Skeletal muscle cell (primary cell): ENCODE measurements at regions not wholly inside any gene's neighbourhood (a gene's known extent, or its start where the extent isn't known, plus 50 kb on each side); places are given as distances from the start of the nearest gene placed in this dataset.

Experiments
- DNase-seq: peaks from one replicate; pipeline ENCODE4 v3.0.0-alpha.2; 2010; ENCODE audit warnings: low read depth
- H3K4me3 ChIP-seq: 2 replicates; pipeline ENCODE4 v1.5.1; 2011; ENCODE audit warnings: low read depth, mild to moderate bottlenecking, control low read depth, low read length, moderate library complexity

DNA sequence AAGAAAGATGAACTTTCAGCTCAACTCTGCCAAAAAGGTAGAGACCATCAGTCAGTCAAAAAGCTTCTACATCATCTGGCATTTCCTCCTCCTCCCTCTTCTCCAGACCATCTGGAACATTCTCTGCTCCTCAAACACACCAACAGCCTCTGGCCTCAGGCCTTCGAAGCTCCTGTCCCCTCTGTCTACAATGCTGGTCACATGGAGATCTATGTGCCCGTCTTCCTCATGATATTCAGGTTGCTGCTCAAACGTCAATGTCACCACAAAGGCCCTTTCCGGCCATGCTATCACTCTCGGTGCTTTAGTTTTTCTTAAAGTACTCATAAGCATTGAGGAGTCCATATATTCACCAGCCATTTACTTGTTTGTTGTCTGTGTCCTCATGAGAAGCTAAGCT lies 146.2 kb downstream of the SPATA19 start:
- DNase-seq = no peak
- no peak overlapping the region for H3K4me3 ChIP-seq

DNA sequence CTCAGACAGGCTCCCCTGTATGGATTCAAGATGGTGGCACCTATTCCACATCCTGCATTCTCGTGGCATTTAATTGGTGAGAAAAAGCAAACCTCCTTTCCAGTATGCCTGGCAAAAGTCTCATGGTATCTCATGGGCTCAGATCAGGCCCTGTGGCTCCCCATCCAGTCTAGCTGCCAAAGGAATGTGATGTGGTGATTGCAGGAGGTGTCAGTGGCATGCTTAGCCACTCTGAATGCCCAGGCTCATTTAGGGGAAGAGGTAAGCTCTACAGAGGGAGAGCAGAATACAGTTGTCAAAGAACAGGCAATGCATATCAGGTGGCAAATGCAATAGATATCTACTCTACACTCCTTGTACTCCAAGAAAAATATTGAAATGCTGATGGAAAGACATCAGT lies 146.7 kb downstream of the SPATA19 start:
- no peak for DNase-seq

DNA sequence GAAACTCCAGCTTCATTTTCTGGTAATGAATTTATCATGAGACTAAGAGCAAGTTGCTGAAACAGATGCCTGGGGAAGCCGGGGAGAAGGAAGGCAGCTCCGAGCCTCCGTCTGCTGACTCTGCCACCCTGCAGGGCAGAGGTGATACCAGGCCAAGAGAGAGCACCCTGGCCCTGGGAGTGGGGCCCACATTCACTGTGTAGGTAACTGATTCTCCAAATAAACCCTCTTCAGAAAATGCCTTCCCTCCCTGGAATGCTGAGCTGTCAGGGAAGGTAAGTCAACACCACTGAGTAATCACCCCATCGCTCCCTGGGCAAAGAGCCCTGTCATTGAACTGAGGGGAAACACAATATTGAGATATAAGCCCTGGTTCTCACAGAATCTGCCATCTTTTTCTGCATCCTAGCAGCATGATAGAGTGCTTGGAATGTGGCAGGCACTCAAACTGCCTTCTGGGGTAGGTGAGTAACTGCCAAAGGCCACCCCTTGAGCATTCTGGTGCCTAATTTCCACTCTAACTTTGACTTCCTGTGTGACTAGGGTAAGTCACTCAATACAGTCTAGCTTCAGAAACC lies 147.6 kb downstream of the SPATA19 start:
- DNase-seq = no peak
- no peak overlapping the region for H3K4me3 ChIP-seq

More for the DNA sequence above, 146.7 kb downstream of the SPATA19 start:
- H3K4me3 ChIP-seq = no peak overlapping the region

DNA sequence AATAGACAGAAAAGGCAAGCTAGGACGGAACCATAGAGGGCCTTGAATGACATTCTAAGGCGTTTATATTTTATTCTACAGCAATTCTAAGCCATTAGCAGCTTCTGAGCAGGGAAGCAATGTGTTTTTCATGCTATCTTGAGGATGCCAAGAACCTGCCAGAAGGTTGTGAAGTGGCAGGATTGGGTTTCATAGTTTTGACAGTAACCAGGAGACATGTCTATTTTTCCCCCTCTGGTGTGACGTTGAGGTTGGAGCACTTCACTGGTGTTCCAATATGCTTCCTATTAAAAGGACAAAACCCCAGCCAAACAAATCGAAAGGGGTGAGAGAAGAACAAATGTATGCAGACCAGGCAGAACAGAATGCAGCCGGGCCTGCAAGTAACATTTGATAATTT lies 148.2 kb downstream of the SPATA19 start:
- no peak for DNase-seq
- H3K4me3 ChIP-seq = no peak overlapping the region

DNA sequence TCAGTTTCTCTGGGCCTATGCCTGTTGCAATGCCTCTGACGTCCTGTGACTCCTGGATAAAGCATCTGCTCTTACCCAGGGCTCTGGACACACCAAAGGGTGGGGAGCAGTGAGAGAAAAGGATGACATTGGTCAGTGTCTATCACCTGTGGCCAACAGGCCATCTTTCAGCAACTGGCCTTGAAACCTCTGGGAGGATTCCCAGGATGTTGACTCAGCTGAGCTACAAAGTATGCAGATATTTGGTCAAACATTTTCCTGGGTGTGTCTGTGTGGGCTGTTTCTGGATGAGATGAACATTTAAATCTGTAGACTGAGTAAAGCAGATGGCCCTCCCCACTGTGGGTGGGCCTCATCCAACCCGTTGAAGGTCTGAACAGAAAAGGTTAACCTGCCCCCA lies 149.9 kb downstream of the SPATA19 start:
- DNase-seq = no peak
- no peak overlapping the region for H3K4me3 ChIP-seq

DNA sequence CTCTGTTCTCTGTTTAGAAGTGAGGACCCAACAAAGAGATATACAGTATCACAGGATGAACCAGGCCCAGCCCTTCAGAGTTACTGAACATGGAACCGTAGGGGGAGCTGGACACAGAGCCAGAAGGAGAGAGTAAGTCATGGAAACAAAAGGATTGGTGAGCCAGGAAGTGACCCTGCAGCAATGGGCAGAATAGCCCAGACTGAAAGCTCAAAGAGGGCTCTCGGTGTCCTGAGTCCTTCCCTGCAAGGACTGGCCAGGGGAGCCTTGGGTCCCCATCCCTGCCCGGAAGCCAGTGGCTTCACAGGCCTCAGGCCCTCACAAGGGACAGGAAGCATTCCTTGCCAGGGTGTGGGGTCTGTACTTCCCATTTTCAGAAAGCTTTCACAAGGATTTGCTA lies 150.6 kb downstream of the SPATA19 start:
- no peak overlapping the region for H3K4me3 ChIP-seq
- DNase-seq = no peak

DNA sequence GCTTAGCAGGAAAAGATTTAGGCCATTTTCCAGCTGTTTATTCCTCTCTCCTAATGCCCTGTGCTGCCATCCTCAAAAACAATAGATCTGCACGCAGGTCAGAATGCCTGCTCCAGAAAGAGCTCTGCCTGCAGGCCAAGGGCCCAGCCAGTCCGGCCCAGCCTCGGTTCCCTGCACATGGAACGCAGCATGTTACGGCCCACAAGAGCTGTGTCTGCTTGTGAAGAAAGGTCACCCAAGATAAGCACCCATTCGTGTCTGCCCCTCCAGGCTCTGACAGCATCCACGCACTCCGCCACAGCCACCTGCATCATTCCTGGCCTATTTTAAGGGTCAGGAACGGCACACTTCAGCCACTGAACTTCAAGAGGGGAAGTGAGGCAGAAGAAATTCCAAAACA lies 152.2 kb downstream of the SPATA19 start:
- DNase-seq = no peak
- H3K4me3 ChIP-seq = no peak overlapping the region

DNA sequence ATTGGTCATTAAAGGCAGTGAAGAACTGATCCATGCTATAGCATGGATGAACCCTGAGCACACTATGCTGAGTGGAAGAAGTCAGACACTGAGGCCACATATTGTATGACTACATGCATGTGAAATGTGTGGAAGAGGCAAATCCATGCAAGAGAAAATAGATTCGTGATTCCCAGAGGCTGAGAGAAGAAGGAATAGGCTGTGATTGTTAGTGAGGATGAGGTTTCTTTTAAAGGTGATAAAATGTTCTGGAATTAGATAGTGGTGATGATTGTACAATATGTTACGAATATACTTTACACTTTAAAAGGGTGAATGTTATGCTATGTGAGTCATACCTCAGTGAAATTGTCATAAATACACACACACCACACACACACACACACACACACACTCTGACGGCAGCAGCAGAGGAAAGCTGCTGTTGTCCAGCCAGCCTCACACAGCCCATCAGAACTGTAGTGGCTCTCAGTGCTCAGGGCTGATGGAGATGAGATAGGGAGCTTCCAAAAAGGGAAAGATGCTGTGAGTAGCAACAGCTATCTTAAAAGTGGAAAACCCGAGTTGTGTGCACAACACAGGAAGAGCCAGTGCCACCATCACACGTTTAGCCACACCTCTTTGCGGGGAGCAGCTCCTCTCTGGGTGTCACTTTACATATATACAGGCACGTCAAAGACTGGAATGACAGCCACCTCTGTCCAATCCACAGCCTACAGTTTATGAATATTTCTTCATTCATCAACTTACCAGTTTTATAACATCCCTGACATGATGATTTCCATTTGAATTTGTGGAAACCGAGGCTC lies 153.0 kb downstream of the SPATA19 start:
- no peak overlapping the region for H3K4me3 ChIP-seq
- DNase-seq = no peak

DNA sequence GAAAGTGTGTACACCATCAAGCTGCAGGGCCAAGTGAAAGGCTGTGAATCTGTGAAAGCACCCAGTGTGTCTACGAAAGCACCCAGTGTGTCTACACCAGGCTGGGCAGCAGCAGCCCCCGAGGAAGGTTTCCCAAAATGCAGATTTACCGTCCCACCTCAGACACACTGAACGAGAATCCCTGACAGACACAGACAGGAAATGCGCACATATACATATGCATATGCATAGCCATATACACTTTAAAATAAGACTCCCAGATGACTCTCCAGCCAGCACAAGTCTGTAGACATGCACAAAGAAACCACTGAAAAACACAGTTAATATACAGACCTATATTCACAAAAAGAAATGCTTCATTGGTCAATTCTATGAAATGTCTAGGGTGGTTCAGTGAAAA lies 155.5 kb upstream of the OPCML start:
- DNase-seq = no peak
- H3K4me3 ChIP-seq = no peak overlapping the region

DNA sequence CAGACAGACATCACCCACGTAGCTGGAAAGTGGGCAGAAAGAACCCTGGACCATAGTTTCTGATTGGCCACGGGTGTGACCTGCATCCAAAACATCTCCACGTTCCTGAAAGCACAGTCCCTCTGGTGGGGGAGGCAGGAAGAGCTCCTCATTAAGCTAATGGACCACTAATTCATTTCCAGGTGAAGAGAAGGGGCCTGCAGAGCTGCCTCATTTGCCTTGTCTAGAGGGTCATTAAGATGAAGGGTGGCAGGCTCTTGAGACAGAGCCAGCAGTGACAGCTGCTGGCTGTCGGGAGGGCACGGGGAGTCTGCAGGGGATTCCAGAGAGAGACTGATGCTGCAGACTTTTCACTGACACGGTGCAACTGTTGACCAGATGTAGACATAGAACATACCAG lies 149.6 kb upstream of the OPCML start:
- no peak overlapping the region for H3K4me3 ChIP-seq
- DNase-seq = no peak

DNA sequence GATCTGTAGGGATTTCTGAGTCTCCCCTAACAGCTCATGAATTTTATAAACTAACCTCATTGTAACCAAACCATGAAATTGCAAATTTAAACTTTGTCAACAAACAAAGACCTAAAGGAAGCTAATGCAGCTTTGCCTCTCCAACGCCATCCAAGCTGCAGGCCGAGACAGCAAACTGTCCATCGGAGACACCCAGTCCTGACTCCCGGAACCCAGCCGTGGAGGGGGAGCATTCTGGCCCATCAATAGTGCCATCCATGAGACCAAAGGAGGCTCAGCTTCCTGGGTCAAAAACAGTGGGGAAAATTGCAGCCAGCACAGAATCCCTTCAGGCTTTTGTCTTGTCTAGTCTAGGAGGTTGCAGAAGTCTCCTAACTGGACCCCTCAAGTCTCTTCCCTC lies 147.6 kb upstream of the OPCML start:
- H3K4me3 ChIP-seq = no peak overlapping the region
- no peak for DNase-seq

DNA sequence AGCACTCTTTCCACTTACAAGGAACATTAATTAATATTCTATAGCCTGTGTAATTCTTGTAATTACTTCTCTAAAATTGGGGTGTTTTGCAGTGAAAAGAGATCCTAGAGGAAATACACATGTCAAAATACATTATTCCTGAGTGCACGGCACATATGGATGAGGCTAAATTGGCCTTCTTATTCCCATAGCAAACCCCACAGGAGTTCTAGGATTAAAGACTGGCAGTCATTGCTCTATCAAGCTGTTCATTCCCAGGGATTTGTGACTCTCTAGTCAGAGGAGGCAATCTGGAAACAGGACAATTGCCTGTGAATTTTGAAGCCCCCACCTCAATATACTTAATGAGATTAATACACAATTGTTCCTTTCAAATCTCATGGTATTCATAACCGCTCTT lies 145.9 kb upstream of the OPCML start:
- no peak for DNase-seq
- H3K4me3 ChIP-seq = no peak overlapping the region

DNA sequence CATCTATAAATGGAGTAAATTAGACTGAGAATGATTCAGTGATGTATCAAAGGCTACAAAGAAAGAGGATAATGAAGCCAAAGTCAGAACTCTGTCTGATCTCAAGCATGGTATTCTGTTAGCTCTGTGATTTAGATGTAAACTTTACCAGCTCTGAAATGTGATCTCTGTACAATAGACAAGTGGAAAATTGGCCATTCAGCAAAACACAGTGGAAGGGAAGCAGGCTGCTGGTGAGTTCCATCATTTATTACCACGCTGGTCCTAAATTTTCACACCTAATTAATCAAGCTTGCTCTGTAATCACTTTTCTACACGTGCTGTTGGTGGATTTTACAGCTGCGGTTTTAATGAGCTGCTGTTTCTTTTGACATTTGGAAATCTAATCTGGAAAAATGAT lies 145.1 kb upstream of the OPCML start:
- H3K4me3 ChIP-seq = no peak overlapping the region

DNA sequence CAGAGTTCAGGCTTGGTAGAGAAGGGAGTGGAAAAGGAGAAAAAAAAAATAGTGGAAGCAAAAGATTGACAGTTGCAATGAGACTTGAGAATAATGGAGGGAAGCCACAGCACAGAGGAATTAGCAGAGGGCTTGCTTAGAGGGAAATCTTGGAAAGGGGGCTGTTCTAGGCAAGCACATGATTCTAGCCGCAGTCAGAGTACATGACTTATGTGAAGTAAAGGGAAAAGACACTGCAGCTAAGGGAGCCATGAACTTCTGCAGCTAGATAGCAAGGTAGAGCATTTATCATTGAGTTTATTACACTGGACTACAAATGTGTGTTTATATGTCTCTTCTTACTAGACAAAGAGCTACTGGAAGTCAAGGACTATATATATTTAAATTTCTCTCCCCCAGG lies 144.0 kb upstream of the OPCML start:
- no peak for DNase-seq
- H3K4me3 ChIP-seq = no peak overlapping the region

More for the DNA sequence above, 145.1 kb upstream of the OPCML start:
- DNase-seq = no peak

DNA sequence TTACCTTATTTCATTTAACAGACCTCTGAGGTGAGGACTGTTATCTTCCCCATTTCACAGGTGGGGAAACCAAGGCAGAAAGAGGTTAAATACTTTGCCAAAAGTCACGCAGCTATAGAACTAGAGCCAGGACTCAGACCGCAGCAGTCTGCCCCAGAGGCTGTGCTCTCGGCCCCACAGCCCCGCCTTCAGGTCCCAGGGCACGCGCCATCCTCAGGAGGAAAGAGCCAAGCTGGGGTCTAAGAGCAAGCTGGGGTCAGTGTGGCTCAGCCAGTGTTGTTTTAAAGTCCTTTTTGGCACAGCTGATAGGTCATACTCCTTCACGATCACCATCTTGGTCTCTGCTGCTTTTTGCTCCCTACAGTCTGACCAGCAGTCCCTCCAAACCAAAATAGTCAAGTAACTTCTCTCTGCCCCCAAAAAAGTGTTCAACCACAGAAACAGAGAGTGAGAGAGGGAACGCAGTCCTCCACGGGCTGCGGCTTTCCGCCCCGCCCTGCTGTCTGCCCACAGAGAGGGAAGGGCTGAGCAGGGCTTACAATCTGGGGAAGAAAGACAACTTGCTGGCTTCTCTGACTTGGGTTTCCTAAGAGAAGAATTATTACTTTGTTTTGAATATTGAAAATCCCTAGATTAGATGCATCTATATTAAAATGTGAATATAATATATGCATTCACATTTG lies 137.2 kb upstream of the OPCML start:
- no peak for DNase-seq

DNA sequence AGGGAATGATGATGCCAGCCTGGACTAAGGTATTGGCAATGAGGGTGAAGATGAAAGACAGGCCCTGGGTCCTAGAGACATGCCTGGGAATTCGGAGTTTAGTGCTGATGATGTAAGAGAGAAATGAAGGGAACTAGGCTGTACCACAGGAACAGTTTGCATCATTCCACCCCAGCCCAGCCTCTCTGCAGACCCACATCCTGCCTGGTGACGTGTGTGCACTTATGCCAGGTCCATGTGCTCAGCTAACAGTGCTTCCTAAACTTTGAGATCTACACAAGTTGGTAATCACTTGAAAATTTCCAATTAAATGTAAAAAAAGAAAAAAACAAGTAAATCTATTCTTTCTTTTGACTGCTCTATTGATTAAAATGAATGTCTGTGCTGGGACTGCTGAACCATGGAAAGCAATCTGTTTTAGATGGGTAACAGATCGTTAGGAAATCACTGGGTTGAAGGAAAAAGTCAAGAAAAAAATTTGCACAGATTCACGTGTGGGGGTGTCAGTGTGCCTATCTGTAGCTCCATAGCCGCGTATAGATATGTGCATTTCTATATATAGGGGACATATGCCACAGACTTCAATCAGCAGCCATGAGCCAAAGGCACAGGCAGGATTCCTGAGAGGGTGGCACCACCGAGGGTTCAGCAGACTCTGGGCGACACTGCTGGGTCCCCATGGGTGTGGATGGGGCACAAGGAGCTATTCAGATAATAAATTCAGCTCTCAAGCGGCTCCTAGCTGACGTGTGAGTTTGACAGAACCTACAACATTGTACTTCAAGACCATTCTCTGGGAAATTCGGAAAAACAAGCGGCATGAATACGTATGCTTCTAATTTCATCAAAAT lies 131.1 kb upstream of the OPCML start:
- H3K4me3 ChIP-seq = no peak overlapping the region
- no peak for DNase-seq

More for the DNA sequence above, 137.2 kb upstream of the OPCML start:
- no peak overlapping the region for H3K4me3 ChIP-seq

DNA sequence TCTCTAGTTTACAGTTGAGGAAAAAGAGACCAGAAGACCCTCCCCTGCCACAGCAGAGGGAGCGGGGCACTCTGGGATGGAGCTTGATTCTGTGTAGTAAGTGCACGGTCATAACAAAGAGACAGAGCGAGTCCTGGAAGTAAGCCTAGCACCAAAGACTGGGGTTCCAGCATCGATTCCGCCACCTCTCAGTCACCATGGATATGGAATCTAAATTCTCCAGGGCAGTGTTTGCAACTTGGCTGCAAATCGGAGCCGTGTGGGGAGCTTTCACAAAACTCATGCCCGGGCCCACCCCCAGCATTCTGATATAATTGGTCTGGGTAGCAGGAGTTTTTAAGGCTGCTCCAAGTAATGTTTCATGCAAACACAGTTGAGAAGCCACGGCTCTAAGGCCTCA lies 129.5 kb upstream of the OPCML start:
- DNase-seq = no peak
- H3K4me3 ChIP-seq = no peak overlapping the region

DNA sequence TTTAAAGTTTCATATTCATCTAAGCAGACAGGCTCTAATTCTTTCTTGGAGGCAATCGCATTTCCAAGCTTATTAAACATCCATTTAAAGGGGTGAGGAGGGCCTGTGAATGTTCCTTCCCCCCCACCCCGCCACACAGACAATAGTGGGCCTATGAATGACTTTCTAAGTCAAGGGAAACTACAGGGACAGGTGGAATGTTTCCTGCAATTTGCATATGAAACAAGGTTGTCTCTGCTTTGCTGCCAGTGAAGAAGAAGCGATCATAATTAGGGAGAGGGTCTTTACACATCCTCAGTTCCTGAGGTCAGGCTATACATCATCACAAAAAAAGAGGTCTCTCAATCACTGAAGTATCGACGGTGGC lies 127.9 kb upstream of the OPCML start:
- no peak for DNase-seq
- no peak overlapping the region for H3K4me3 ChIP-seq

DNA sequence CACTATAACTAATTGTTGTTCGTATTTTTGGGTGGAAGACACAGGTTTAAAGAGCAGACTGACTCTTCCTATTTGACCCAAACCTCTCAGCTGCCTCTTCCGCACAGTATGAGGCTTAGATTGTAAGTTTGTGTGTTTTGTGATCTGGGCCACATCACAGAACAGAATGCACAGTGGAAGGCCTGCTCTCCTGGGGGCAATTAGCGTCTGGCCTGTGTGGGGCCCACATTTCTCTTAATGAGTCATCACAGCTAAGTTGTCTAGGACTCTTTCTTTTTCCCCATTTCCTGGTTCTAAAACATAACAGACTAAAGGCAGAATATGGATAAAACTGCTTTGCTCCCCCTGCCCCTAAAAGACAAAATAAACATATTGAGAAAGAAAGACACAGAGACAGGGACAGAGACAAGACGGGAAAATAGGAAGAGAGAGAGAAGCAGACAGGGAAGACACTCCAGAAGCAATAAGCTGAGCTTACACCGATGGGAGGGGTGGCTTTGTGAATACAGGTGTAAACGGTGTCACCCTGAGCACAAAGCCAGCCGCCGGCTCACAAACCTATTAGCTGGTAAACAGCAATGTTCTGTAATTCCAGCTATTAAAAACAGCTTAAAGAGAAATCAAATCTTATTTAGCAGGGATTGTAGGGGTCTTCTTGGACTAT lies 127.4 kb upstream of the OPCML start:
- DNase-seq = no peak
- H3K4me3 ChIP-seq = no peak overlapping the region

DNA sequence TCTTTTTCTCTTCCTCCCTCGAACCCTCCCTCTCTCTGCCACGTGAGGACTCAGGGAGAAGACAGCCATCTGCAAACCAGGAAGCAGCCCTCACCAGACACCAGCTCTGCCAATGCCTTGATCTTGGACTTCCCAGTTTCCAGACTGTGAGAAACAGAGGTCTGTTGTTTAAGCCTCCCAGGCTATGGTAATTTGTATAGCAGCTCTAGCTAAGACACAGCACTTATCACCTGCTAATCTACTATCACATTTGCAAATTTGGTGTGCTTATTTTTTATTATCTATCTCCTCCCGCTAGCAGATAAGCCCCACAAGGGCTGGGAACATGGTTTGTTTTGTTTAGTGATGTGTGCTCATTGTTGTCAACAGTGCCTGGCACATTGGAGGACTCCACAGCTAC lies 124.8 kb upstream of the OPCML start:
- H3K4me3 ChIP-seq = no peak overlapping the region
- DNase-seq = no peak
